H9 (cell line): ENCODE measurements at regions not wholly inside any gene's neighbourhood (a gene's known extent, or its start where the extent isn't known, plus 50 kb on each side); places are given as distances from the start of the nearest gene placed in this dataset.

Experiments
- DNase-seq: peaks from one replicate; pipeline ENCODE4 v3.0.0-alpha.2; 2017
- H2AFZ ChIP-seq: one replicate; pipeline ENCODE4 v1.6.1; 2013; ENCODE audit warnings: mild to moderate bottlenecking, low read length, control low read depth, moderate library complexity
- H2AK5ac ChIP-seq: 2 replicates; pipeline ENCODE4 v1.6.1; 2013; ENCODE audit warnings: low read length, control low read depth, mixed read lengths; ENCODE audit not compliant: insufficient read length
- H2BK120ac ChIP-seq: one replicate; pipeline ENCODE4 v1.6.1; 2013; ENCODE audit warnings: low read depth, mild to moderate bottlenecking, low read length, control low read depth, inconsistent platforms; ENCODE audit not compliant: poor library complexity, severe bottlenecking
- H2BK12ac ChIP-seq: 2 replicates; pipeline ENCODE4 v1.6.1; 2013; ENCODE audit warnings: low read length, control low read depth, mixed read lengths, low read depth; ENCODE audit not compliant: insufficient read length
- H2BK15ac ChIP-seq: 2 replicates; pipeline ENCODE4 v1.6.1; 2013; ENCODE audit warnings: low read depth, low read length, control low read depth
- H2BK20ac ChIP-seq: one replicate; pipeline ENCODE4 v1.6.1; 2013; ENCODE audit warnings: low read depth, mild to moderate bottlenecking, low read length, control low read depth, inconsistent platforms; ENCODE audit not compliant: poor library complexity, severe bottlenecking
- H2BK5ac ChIP-seq: 2 replicates; pipeline ENCODE4 v1.6.1; 2013; ENCODE audit warnings: low read length, control low read depth, mixed read lengths; ENCODE audit not compliant: insufficient read length
- H3K14ac ChIP-seq: 2 replicates; pipeline ENCODE4 v1.6.1; 2013; ENCODE audit warnings: low read length, control low read depth; ENCODE audit not compliant: insufficient read depth
- H3K18ac ChIP-seq: 2 replicates; pipeline ENCODE4 v1.6.1; 2013; ENCODE audit warnings: low read depth, mild to moderate bottlenecking, mixed read lengths, low read length, control low read depth; ENCODE audit not compliant: insufficient read length
- H3K23ac ChIP-seq: 2 replicates; pipeline ENCODE4 v1.6.1; 2013; ENCODE audit warnings: low read length, control low read depth, mixed read lengths, low read depth; ENCODE audit not compliant: insufficient read length
- H3K23me2 ChIP-seq: 2 replicates; pipeline ENCODE4 v1.6.1; 2013; ENCODE audit warnings: low read depth, mild to moderate bottlenecking, mixed read lengths, low read length, control low read depth; ENCODE audit not compliant: insufficient read length, poor library complexity, severe bottlenecking
- H3K27ac ChIP-seq: 2 replicates; pipeline ENCODE4 v1.5.1; 2013; ENCODE audit warnings: low read length, control low read depth, mixed read lengths, low read depth; ENCODE audit not compliant: insufficient read length
- H3K27me3 ChIP-seq: 2 replicates; pipeline ENCODE4 v1.6.1; 2013; ENCODE audit warnings: low read length, control low read depth, inconsistent platforms; ENCODE audit not compliant: insufficient read depth
- H3K4ac ChIP-seq: 2 replicates; pipeline ENCODE4 v1.6.1; 2013; ENCODE audit warnings: low read depth, mild to moderate bottlenecking, control low read depth, inconsistent platforms, low read length, moderate library complexity
- H3K4me1 ChIP-seq: 2 replicates; pipeline ENCODE4 v1.6.1; 2013; ENCODE audit warnings: low read length, control low read depth, inconsistent platforms; ENCODE audit not compliant: insufficient read depth
- H3K4me2 ChIP-seq: 2 replicates; pipeline ENCODE4 v1.6.1; 2013; ENCODE audit warnings: low read length, control low read depth, mixed read lengths; ENCODE audit not compliant: insufficient read length, insufficient read depth
- H3K56ac ChIP-seq: 2 replicates; pipeline ENCODE4 v1.6.1; 2013; ENCODE audit warnings: low read depth, mild to moderate bottlenecking, mixed read lengths, low read length, control low read depth; ENCODE audit not compliant: insufficient read length
- H3K79me1 ChIP-seq: 2 replicates; pipeline ENCODE4 v1.6.1; 2013; ENCODE audit warnings: low read depth, mild to moderate bottlenecking, moderate library complexity, low read length, control low read depth, inconsistent platforms; ENCODE audit not compliant: insufficient read depth, poor library complexity, severe bottlenecking
- H3K79me2 ChIP-seq: 2 replicates; pipeline ENCODE4 v1.6.1; 2013; ENCODE audit warnings: low read length, control low read depth, inconsistent platforms; ENCODE audit not compliant: insufficient read depth
- H3K9ac ChIP-seq: 2 replicates; pipeline ENCODE4 v1.6.1; 2013; ENCODE audit warnings: low read length, control low read depth, mixed read lengths; ENCODE audit not compliant: insufficient read length; ENCODE audit errors: extremely low read depth
- H3K9me3 ChIP-seq: one replicate; pipeline ENCODE4 v1.6.1; 2013; ENCODE audit warnings: low read depth, low read length, inconsistent platforms; ENCODE audit not compliant: control insufficient read depth
- H3T11ph ChIP-seq: one replicate; pipeline ENCODE4 v1.6.1; 2013; ENCODE audit warnings: mild to moderate bottlenecking, low read length, control low read depth, inconsistent platforms
- H4K20me1 ChIP-seq: one replicate; pipeline ENCODE4 v1.6.1; 2013; ENCODE audit not compliant: control insufficient read depth, insufficient read length, insufficient read depth
- H4K5ac ChIP-seq: 2 replicates; pipeline ENCODE4 v1.6.1; 2013; ENCODE audit warnings: low read depth, mild to moderate bottlenecking, mixed read lengths, low read length, control low read depth; ENCODE audit not compliant: insufficient read length
- H4K8ac ChIP-seq: replicated peaks from 2 replicates; pipeline ENCODE4 v1.6.1; 2013; ENCODE audit warnings: low read length, control low read depth, mixed read lengths, low read depth; ENCODE audit not compliant: insufficient read length
- H4K91ac ChIP-seq: 2 replicates; pipeline ENCODE4 v1.6.1; 2013; ENCODE audit warnings: low read depth, mild to moderate bottlenecking, moderate library complexity, mixed read lengths, low read length, control low read depth; ENCODE audit not compliant: insufficient read length
- H3K27ac Mint-ChIP-seq, 3 experiments: 2 replicates in 2 of 3; 3 replicates in 1 of 3; pipeline ENCODE4 v1.8.0; 2020 to 2021; ENCODE audit warnings: mixed read lengths in 3 of 3, mild to moderate bottlenecking in 1 of 3, moderate library complexity in 1 of 3
- H3K27me3 Mint-ChIP-seq: 2 replicates; pipeline ENCODE4 v1.8.0; 2021; ENCODE audit warnings: low read depth, mild to moderate bottlenecking, moderate library complexity, mixed read lengths
- H3K36me3 Mint-ChIP-seq, 3 experiments: 2 replicates in 2 of 3; 3 replicates in 1 of 3; pipeline ENCODE4 v1.8.0; 2020 to 2021; ENCODE audit warnings: low read depth in 3 of 3, mixed read lengths in 3 of 3; ENCODE audit not compliant: insufficient read depth in 1 of 3
- H3K4me1 Mint-ChIP-seq, 2 experiments: 2 replicates each; pipeline ENCODE4 v1.8.0; 2020; ENCODE audit warnings: mixed read lengths in 2 of 2
- H3K4me3 Mint-ChIP-seq, 2 experiments: 2 replicates in 1 of 2; 3 replicates in 1 of 2; pipeline ENCODE4 v1.8.0; 2020 to 2021; ENCODE audit warnings: mild to moderate bottlenecking in 2 of 2, mixed read lengths in 2 of 2, moderate library complexity in 1 of 2
- H3K9me3 Mint-ChIP-seq, 2 experiments: 2 replicates in 1 of 2; 3 replicates in 1 of 2; pipeline ENCODE4 v1.8.0; 2020; ENCODE audit warnings: mild to moderate bottlenecking in 2 of 2, mixed read lengths in 2 of 2, moderate library complexity in 1 of 2
- WGBS: extraction: QIAGEN DNeasy Blood & Tissue Kit; methylation state at CpG from one replicate; pipeline ENCODE4 v1.1.7; 2013; ENCODE audit warnings: missing lambda C conversion rate, low lambda C conversion rate, mixed read lengths; ENCODE audit not compliant: insufficient read length; ENCODE audit errors: extremely low coverage; 5-methylcytosine and 5-hydroxymethylcytosine counted together
- TF ChIP-seq, protein P1 (sequence below): fragments of 200-600 bp; sonication (generic); conservative IDR thresholded peaks from 3 replicates; pipeline ENCODE4 v1.8.0; 2021; ENCODE audit warnings: antibody characterized with exemption, mild to moderate bottlenecking

DNA sequence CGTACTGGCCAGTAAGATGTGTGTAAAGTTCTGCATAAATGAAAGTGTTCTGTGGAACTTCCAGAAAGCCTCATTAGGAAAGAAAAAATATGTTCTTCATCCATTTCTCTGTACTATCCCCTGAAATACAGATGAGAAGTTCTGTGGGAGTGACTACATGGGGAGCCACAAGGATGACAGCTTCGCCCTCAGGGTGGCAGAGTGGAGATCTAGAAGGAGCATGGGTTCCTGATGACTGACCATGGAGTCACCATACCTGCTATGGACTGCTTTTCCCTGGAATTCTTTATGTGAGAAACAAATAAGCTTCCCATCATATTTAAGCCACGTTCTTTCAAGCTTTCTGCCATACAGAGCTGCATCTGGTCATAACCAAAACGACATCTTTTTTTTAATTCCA lies 113.9 kb upstream of the RGS1 start:
- H3K4me1 Mint-ChIP-seq = peaks cover 0 to 10% of the 10 kb centered on the region in 2 experiments; a peak in 2 of 4 replicates

More for the DNA sequence above, 113.9 kb upstream of the RGS1 start:
- DNase-seq = no peak
- Histone ChIP-seq H3K9ac (no peak overlapping the region), H3K4me1 (no peaks in the 10 kb centered on the region), H2BK120ac (no peak overlapping the region), H3K56ac (no peak overlapping the region), H2BK12ac (no peak overlapping the region), H3K27me3 (no peaks in the 10 kb centered on the region), H2BK5ac (no peak overlapping the region), H2AK5ac (no peak overlapping the region), H3K14ac (no peak overlapping the region), H3K79me2 (no peaks in the 10 kb centered on the region), H3K27ac (no peak overlapping the region), H3K4me2 (no peak overlapping the region), H4K91ac (no peak overlapping the region), H4K5ac (no peak overlapping the region), H3K4ac (no peak overlapping the region), H3K9me3 (no peaks in the 10 kb centered on the region), H2BK20ac (no peak overlapping the region), H3K23me2 (no peaks in the 10 kb centered on the region), H4K20me1 (no peaks in the 10 kb centered on the region), H2AFZ (no peak overlapping the region), H3K23ac (no peak overlapping the region), H3K79me1 (no peaks in the 10 kb centered on the region), H2BK15ac (no peak overlapping the region), H4K8ac (no peak overlapping the region), H3T11ph (no peak overlapping the region), H3K18ac (no peak overlapping the region)
- H3K4me3 Mint-ChIP-seq = no peak overlapping the region
- H3K9me3 Mint-ChIP-seq = no peaks in the 10 kb centered on the region
- no peaks in the 10 kb centered on the region for H3K36me3 Mint-ChIP-seq
- TF ChIP-seq, protein P1, sequence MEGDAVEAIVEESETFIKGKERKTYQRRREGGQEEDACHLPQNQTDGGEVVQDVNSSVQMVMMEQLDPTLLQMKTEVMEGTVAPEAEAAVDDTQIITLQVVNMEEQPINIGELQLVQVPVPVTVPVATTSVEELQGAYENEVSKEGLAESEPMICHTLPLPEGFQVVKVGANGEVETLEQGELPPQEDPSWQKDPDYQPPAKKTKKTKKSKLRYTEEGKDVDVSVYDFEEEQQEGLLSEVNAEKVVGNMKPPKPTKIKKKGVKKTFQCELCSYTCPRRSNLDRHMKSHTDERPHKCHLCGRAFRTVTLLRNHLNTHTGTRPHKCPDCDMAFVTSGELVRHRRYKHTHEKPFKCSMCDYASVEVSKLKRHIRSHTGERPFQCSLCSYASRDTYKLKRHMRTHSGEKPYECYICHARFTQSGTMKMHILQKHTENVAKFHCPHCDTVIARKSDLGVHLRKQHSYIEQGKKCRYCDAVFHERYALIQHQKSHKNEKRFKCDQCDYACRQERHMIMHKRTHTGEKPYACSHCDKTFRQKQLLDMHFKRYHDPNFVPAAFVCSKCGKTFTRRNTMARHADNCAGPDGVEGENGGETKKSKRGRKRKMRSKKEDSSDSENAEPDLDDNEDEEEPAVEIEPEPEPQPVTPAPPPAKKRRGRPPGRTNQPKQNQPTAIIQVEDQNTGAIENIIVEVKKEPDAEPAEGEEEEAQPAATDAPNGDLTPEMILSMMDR = no peak
- no peak overlapping the region for H3K27ac Mint-ChIP-seq
- 100% methylated on average over 1 of the region's 4 CpGs for WGBS
- H3K27me3 Mint-ChIP-seq = no peaks in the 10 kb centered on the region; the same call in 1 of the 2 replicates
